MM.1S (cell line): ENCODE measurements at regions not wholly inside any gene's neighbourhood (a gene's known extent, or its start where the extent isn't known, plus 50 kb on each side); places are given as distances from the start of the nearest gene placed in this dataset.
"Not testable (repeated sequence)": the region's sequence is repeated elsewhere in the genome, so short reads cannot be mapped to it uniquely, and the experiment has no call there.

ENCODE experiments used
- DNase-seq: peaks from one replicate; pipeline ENCODE4 v3.0.0-alpha.2; 2015
- H2AFZ ChIP-seq: fragments of 300-600 bp; sonication (generic); 2 replicates; pipeline ENCODE4 v1.6.0; 2016; ENCODE audit warnings: antibody characterized with exemption, low read length
- H3F3A ChIP-seq: fragments of 300-600 bp; sonication (generic); 2 replicates; pipeline ENCODE4 v1.6.1; 2016; ENCODE audit warnings: mild to moderate bottlenecking, antibody characterized with exemption, low read length, moderate library complexity, mixed read lengths; ENCODE audit not compliant: insufficient read depth
- H3K27ac ChIP-seq: fragments of 300-600 bp; sonication (generic); 2 replicates; pipeline ENCODE4 v1.5.1; 2016; ENCODE audit warnings: mild to moderate bottlenecking, low read length
- H3K27me3 ChIP-seq: fragments of 300-600 bp; sonication (generic); replicated peaks from 2 replicates; pipeline ENCODE4 v1.6.0; 2016; ENCODE audit warnings: low read length; ENCODE audit not compliant: insufficient read depth
- H3K36me3 ChIP-seq: fragments of 300-600 bp; sonication (generic); replicated peaks from 2 replicates; pipeline ENCODE4 v1.6.1; 2016; ENCODE audit warnings: mild to moderate bottlenecking, low read length, mixed read lengths; ENCODE audit not compliant: insufficient read depth
- H3K4me1 ChIP-seq: fragments of 300-600 bp; sonication (generic); 2 replicates; pipeline ENCODE4 v1.6.1; 2016; ENCODE audit warnings: low read length, mixed read lengths
- H3K4me2 ChIP-seq: fragments of 300-600 bp; sonication (generic); 2 replicates; pipeline ENCODE4 v1.6.0; 2016; ENCODE audit warnings: low read depth, low read length
- H3K4me3 ChIP-seq: fragments of 300-600 bp; sonication (generic); 2 replicates; pipeline ENCODE4 v1.5.1; 2016; ENCODE audit warnings: low read length, mixed read lengths
- H3K79me2 ChIP-seq: fragments of 300-600 bp; sonication (generic); 2 replicates; pipeline ENCODE4 v1.6.1; 2016; ENCODE audit warnings: mixed run types, low read length, mixed read lengths
- H3K9ac ChIP-seq: fragments of 300-600 bp; sonication (generic); 2 replicates; pipeline ENCODE4 v1.6.1; 2016; ENCODE audit warnings: low read length, mixed read lengths
- H3K9me2 ChIP-seq: fragments of 300-600 bp; sonication (generic); replicated peaks from 2 replicates; pipeline ENCODE4 v1.6.1; 2016; ENCODE audit warnings: mild to moderate bottlenecking, low read length, mixed read lengths; ENCODE audit not compliant: insufficient read depth
- H3K9me3 ChIP-seq: fragments of 300-600 bp; sonication (generic); replicated peaks from 2 replicates; pipeline ENCODE4 v1.6.1; 2016; ENCODE audit warnings: mild to moderate bottlenecking, low read length, mixed read lengths; ENCODE audit not compliant: insufficient read depth
- H4K20me1 ChIP-seq: fragments of 300-600 bp; sonication (generic); 2 replicates; pipeline ENCODE4 v1.6.1; 2016; ENCODE audit warnings: mild to moderate bottlenecking, low read length, moderate library complexity, mixed read lengths; ENCODE audit not compliant: insufficient read depth
- CTCF ChIP-seq: fragments of 300-600 bp; sonication (generic); IDR thresholded peaks from 2 replicates; pipeline ENCODE4 v1.5.1; 2016; ENCODE audit warnings: antibody characterized with exemption, low read length, mixed read lengths
- EZH2 ChIP-seq: fragments of 300-600 bp; sonication (generic); optimal IDR thresholded peaks from 2 replicates; pipeline ENCODE3; 2017; ENCODE audit warnings: low read depth, mild to moderate bottlenecking, antibody characterized with exemption, low read length, mixed read lengths
- EZH2phosphoT487 ChIP-seq: fragments of 300-600 bp; sonication (generic); IDR thresholded peaks from 2 replicates; pipeline ENCODE4 v1.6.1; 2018; ENCODE audit warnings: antibody characterized with exemption, low read length

GRCh38 chr13:97884707-97885468 lies 68.6 kb upstream of the IPO5 start:
- Histone ChIP-seq H3K4me1 (no peaks in the 10 kb centered on the region), H3K79me2 (no peaks in the 10 kb centered on the region), H3K27ac (no peak overlapping the region), H3K36me3 (no peaks in the 10 kb centered on the region), H3K9me3 (no peaks in the 10 kb centered on the region), H3K4me2 (no peak overlapping the region), H3K27me3 (no peaks in the 10 kb centered on the region), H3K9me2 (no peaks in the 10 kb centered on the region), H3F3A (no peaks in the 10 kb centered on the region), H2AFZ (no peak overlapping the region), H4K20me1 (no peaks in the 10 kb centered on the region), H3K9ac (no peak overlapping the region), H3K4me3 (no peak overlapping the region)
- no peak for DNase-seq
- no peak for TF ChIP-seq CTCF
- TF ChIP-seq EZH2phosphoT487 = no peak
- no peak for TF ChIP-seq EZH2

GRCh38 chr13:97885641-97886040 lies 67.8 kb upstream of the IPO5 start:
- DNase-seq = no peak
- no peaks in the 10 kb centered on the region for H3K27me3 ChIP-seq

GRCh38 chr13:97889803-97890202 lies 63.7 kb upstream of the IPO5 start:
- no peak overlapping the region for H3K4me2 ChIP-seq
- H3F3A ChIP-seq = no peaks in the 10 kb centered on the region
- no peak overlapping the region for H2AFZ ChIP-seq
- no peaks in the 10 kb centered on the region for H3K79me2 ChIP-seq
- H3K9me2 ChIP-seq = no peaks in the 10 kb centered on the region
- no peaks in the 10 kb centered on the region for H3K36me3 ChIP-seq
- H3K9me3 ChIP-seq = no peaks in the 10 kb centered on the region
- no peaks in the 10 kb centered on the region for H4K20me1 ChIP-seq
- no peak overlapping the region for H3K9ac ChIP-seq
- no peak overlapping the region for H3K27ac ChIP-seq
- no peaks in the 10 kb centered on the region for H3K27me3 ChIP-seq
- no peak for DNase-seq
- no peak for TF ChIP-seq CTCF
- no peak for TF ChIP-seq EZH2phosphoT487
- TF ChIP-seq EZH2 = no peak
- H3K4me3 ChIP-seq = no peak overlapping the region
- H3K4me1 ChIP-seq = no peaks in the 10 kb centered on the region

More at GRCh38 chr13:97885641-97886040, 67.8 kb upstream of the IPO5 start:
- no peak overlapping the region for H3K4me2 ChIP-seq
- no peak overlapping the region for H2AFZ ChIP-seq
- H3K27ac ChIP-seq = no peak overlapping the region
- no peak overlapping the region for H3K9ac ChIP-seq
- no peaks in the 10 kb centered on the region for H3K9me2 ChIP-seq
- no peaks in the 10 kb centered on the region for H3K9me3 ChIP-seq
- H3K36me3 ChIP-seq = no peaks in the 10 kb centered on the region
- H3K4me3 ChIP-seq = no peak overlapping the region
- no peaks in the 10 kb centered on the region for H3K79me2 ChIP-seq
- no peaks in the 10 kb centered on the region for H3F3A ChIP-seq
- TF ChIP-seq EZH2 = no peak
- H4K20me1 ChIP-seq = no peaks in the 10 kb centered on the region
- H3K4me1 ChIP-seq = no peaks in the 10 kb centered on the region

GRCh38 chr13:97890573-97890972 lies 62.9 kb upstream of the IPO5 start:
- Histone ChIP-seq H2AFZ (no peak overlapping the region), H3K9ac (no peak overlapping the region), H3K9me3 (no peaks in the 10 kb centered on the region), H3K4me2 (no peak overlapping the region), H3K79me2 (no peaks in the 10 kb centered on the region), H4K20me1 (no peaks in the 10 kb centered on the region), H3K4me1 (no peaks in the 10 kb centered on the region), H3F3A (no peaks in the 10 kb centered on the region), H3K36me3 (no peaks in the 10 kb centered on the region), H3K9me2 (no peaks in the 10 kb centered on the region), H3K4me3 (no peak overlapping the region), H3K27ac (no peak overlapping the region), H3K27me3 (no peaks in the 10 kb centered on the region)
- no peak for DNase-seq
- TF ChIP-seq EZH2phosphoT487 (no peak), CTCF (no peak), EZH2 (no peak)

GRCh38 chr13:97891964-97892363 lies 61.5 kb upstream of the IPO5 start:
- not testable (repeated sequence) for H3K27me3 ChIP-seq, H3K9me2 ChIP-seq, H3K4me1 ChIP-seq, H3K27ac ChIP-seq, H2AFZ ChIP-seq, H3K36me3 ChIP-seq, H3K79me2 ChIP-seq, H3K4me2 ChIP-seq, H4K20me1 ChIP-seq, H3K9ac ChIP-seq, H3K4me3 ChIP-seq, H3F3A ChIP-seq, H3K9me3 ChIP-seq, DNase-seq
